ENCODE measurements at regions not wholly inside any gene's neighbourhood (a gene's known extent, or its start where the extent isn't known, plus 50 kb on each side); places are given as distances from the start of the nearest gene placed in this dataset.
"Not testable (repeated sequence)": the region's sequence is repeated elsewhere in the genome, so short reads cannot be mapped to it uniquely, and the experiment has no call there.

DNA sequence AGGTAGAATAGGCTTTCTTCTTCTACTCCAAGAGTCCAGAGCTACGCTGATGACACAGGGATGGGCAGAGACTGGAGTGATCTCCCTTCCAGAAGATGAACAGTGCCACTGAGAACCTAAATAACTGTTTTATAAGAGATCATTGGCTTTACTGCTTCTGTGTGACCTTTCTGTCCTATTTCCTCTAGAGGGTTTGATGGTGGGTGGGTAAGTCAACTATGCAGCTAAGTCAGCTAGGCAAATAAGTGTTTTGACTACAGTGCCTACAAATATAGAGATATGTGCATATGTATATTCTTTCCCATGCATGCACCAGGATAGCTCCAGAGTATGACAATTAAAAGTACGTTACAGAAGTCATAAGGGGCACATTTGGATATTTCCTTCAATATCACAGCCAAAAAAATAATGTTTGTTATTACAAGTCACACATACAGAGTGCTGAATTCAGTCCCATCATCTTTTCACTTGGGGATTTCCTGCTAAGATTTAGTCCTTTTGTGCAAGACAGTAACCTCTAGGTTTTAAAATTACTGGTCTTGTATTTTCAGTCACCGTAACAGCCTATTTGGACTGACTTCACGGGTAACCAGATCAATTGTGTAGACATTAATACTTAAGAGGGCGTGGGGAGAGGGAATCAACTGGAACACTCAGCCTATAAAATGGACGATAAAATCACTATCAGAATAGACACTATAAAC lies 412.6 kb upstream of the SOX5 start:
- Histone ChIP-seq H3K36me3 (ENCODE audit: control insufficient read depth, insufficient read depth, low read length) (no peaks in the 10 kb centered on the region), H3K9ac (ENCODE audit: low read depth, low read length) (no peak overlapping the region), H3K27me3 (ENCODE audit: control insufficient read depth, insufficient read depth, low read length) (no peaks in the 10 kb centered on the region), H3K4me1 (ENCODE audit: control insufficient read depth, insufficient read depth, low read length) (no peaks in the 10 kb centered on the region), H3K9me3 (ENCODE audit: control insufficient read depth, insufficient read depth, low read length) (no peaks in the 10 kb centered on the region), H3K4me3 (ENCODE audit: low read depth, low read length) (no peak overlapping the region)

DNA sequence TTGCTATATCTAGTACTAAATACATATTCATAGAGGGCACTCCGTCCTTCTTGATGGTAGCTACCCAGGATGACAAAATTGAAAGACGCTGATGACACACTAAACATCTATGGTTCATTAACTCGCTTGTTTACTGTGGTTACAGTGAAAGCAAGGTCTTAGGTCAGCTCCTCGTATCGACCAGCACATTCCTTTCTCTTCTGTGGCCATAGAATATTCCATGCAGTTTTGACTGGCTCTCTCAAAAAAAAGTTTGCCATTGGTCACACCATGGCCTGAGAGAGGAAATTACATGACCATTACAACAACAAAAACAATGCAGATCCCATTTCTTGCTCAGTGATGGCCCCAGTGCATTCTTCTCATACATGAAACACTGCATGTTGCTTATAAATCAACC lies 411.4 kb upstream of the SOX5 start:
- Histone ChIP-seq H3K4me1 (ENCODE audit: control insufficient read depth, insufficient read depth, low read length) (no peaks in the 10 kb centered on the region), H3K9ac (ENCODE audit: low read depth, low read length) (no peak overlapping the region), H3K36me3 (ENCODE audit: control insufficient read depth, insufficient read depth, low read length) (no peaks in the 10 kb centered on the region), H3K27me3 (ENCODE audit: control insufficient read depth, insufficient read depth, low read length) (no peaks in the 10 kb centered on the region), H3K4me3 (ENCODE audit: low read depth, low read length) (no peak overlapping the region), H3K9me3 (ENCODE audit: control insufficient read depth, insufficient read depth, low read length) (no peaks in the 10 kb centered on the region)

DNA sequence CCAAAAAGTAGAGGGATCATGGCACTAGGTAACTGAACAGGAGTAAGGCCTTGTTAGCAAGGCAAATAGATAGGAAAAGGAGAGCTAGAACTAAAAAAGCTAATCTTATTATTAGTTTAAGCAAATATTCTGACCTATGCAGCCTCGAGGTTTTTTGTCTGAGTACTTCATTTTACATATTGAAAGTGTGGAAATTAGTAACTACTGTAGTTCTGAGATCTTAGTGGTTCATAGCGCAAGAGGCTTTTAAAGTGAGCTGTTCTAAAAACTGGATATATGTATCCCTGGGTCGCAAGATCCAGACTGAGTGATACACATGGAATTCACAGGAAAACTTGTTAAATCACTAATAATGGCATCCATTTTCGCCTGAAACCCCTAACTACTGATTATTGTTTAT lies 411.0 kb upstream of the SOX5 start:
- Histone ChIP-seq H3K27me3 (ENCODE audit: control insufficient read depth, insufficient read depth, low read length) (no peaks in the 10 kb centered on the region), H3K9me3 (ENCODE audit: control insufficient read depth, insufficient read depth, low read length) (no peaks in the 10 kb centered on the region), H3K4me3 (ENCODE audit: low read depth, low read length) (no peak overlapping the region), H3K9ac (ENCODE audit: low read depth, low read length) (no peak overlapping the region), H3K4me1 (ENCODE audit: control insufficient read depth, insufficient read depth, low read length) (no peaks in the 10 kb centered on the region), H3K36me3 (ENCODE audit: control insufficient read depth, insufficient read depth, low read length) (no peaks in the 10 kb centered on the region)

DNA sequence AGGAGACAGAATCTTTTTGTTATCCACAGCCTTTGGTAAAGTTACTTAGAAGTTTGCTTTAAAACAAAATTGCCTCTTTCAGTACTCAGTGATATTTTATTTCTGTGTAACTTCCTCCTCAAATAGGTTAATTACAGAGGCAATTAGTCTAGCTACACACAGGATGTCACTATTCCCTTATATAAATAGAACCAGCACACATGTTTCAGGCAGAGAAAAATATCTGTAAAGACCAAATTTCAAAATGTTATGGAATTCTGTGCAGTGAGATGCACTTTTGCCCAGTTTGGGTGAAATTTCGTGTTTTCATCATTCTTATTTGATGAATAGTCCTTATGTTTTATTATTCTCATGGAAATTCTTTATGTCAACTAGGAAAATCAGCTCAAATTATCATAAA lies 410.6 kb upstream of the SOX5 start:
- Histone ChIP-seq H3K9me3 (ENCODE audit: control insufficient read depth, insufficient read depth, low read length) (no peaks in the 10 kb centered on the region), H3K4me3 (ENCODE audit: low read depth, low read length) (no peak overlapping the region), H3K27me3 (ENCODE audit: control insufficient read depth, insufficient read depth, low read length) (no peaks in the 10 kb centered on the region), H3K4me1 (ENCODE audit: control insufficient read depth, insufficient read depth, low read length) (no peaks in the 10 kb centered on the region), H3K9ac (ENCODE audit: low read depth, low read length) (no peak overlapping the region), H3K36me3 (ENCODE audit: control insufficient read depth, insufficient read depth, low read length) (no peaks in the 10 kb centered on the region)

DNA sequence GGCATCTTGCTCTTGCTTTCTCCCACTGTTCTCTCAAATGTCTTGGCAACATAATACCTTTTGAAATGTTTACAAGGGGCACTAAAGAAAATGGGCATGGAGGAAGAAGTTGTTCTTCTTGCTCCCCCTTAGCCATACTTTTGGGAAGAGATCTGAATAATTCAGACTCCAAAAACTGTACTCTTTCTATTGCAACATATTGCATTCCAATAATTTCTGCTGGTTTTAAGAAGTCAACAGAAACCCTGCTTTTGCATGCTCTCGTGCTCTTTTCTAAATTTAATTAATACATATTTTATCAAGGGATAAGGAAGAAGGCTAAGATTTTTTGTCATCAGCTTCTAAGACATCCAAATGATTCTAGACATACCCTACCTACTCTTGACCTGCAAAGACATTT lies 409.9 kb upstream of the SOX5 start:
- Histone ChIP-seq H3K4me3 (ENCODE audit: low read depth, low read length) (no peak overlapping the region), H3K4me1 (ENCODE audit: control insufficient read depth, insufficient read depth, low read length) (no peaks in the 10 kb centered on the region), H3K27me3 (ENCODE audit: control insufficient read depth, insufficient read depth, low read length) (no peaks in the 10 kb centered on the region), H3K36me3 (ENCODE audit: control insufficient read depth, insufficient read depth, low read length) (no peaks in the 10 kb centered on the region), H3K9ac (ENCODE audit: low read depth, low read length) (no peak overlapping the region), H3K9me3 (ENCODE audit: control insufficient read depth, insufficient read depth, low read length) (no peaks in the 10 kb centered on the region)

DNA sequence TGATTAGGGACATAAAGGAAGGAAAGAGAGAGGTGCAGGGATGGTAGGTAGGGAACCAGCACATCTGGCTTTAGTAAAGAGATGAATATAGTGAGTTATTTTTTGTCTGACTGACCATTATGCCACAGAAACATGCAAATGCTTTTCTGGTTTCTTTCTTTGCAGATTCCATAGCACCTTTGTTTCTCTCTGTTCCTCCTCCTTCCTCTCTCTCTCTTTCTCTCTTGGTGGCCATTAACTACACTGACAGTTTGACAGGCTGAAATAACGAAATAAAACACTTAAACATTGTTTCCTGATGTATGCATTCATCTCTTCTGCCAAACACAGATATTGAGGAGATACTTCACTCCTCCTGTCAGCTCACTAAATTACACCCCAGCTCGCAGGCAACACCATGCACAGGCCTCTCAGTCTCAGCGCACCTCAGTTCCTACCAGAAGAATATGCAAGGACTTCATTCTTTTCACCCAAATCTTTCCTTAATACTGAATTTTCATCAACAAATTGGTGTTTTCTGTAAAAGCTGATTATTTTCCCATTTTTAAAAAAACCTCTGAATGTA lies 406.9 kb upstream of the SOX5 start:
- no peak overlapping the region for H3K4me3 ChIP-seq (ENCODE audit: low read depth, low read length)
- no peaks in the 10 kb centered on the region for H3K9me3 ChIP-seq (ENCODE audit: control insufficient read depth, insufficient read depth, low read length)
- no peaks in the 10 kb centered on the region for H3K36me3 ChIP-seq (ENCODE audit: control insufficient read depth, insufficient read depth, low read length)
- H3K27me3 ChIP-seq (ENCODE audit: control insufficient read depth, insufficient read depth, low read length): no peaks in the 10 kb centered on the region
- no peaks in the 10 kb centered on the region for H3K4me1 ChIP-seq (ENCODE audit: control insufficient read depth, insufficient read depth, low read length)
- no peak overlapping the region for H3K9ac ChIP-seq (ENCODE audit: low read depth, low read length)

DNA sequence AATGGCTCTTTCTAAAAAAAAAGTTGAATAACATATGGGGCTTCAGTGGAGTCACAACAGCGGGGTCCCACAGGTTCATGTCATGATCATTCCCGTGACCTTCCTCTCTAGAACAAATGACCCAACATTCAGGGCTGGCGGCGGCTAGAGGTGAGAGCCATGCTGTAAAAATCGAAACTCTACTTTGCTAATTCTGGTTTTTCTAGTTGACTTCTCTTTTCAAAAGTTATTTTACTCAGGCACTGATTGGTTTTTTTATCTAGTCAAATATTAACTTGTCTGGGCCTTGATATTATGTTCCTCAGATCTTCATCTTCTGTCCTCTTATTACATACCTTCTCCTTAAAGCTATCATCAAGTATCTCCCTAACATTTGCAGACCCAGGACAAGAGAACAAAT lies 402.9 kb upstream of the SOX5 start:
- no peaks in the 10 kb centered on the region for H3K27me3 ChIP-seq (ENCODE audit: control insufficient read depth, insufficient read depth, low read length)
- no peaks in the 10 kb centered on the region for H3K9me3 ChIP-seq (ENCODE audit: control insufficient read depth, insufficient read depth, low read length)
- H3K36me3 ChIP-seq (ENCODE audit: control insufficient read depth, insufficient read depth, low read length): no peaks in the 10 kb centered on the region
- no peak overlapping the region for H3K4me3 ChIP-seq (ENCODE audit: low read depth, low read length)
- H3K4me1 ChIP-seq (ENCODE audit: control insufficient read depth, insufficient read depth, low read length): no peaks in the 10 kb centered on the region
- H3K9ac ChIP-seq (ENCODE audit: low read depth, low read length): no peak overlapping the region

DNA sequence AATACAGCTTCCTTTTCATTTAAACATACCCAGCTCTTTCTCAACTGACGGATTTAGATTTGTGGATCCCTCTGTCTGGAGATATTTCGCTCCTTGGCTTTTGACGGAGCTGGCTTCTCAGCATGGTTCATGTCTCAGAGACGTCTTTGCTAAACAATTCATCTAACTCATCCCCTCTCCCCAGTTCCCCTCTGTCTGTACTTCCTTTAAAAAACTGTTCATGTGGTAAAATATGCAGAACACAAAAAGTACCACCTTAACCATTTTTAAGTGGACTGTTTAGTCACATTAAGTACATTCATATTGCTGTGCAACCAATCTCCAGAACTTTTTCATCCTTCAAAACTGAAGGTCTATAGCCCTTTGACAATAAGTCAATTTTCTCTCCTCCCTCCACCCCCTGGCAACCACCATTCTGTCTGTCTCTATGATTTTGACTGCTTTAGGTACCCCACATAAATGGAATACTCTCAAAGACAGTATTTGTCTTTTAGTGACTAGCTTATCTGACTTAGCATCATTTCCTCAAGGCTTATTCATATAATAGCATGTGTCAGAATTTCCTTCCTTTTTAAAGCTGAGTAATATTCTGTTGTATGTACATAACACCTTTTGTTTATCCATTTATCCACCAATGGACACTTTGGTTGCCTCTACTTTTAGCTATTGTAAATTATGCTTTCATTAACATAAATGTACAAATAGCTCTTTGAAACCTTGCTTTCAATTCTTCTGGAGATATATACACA lies 399.8 kb upstream of the SOX5 start:
- no peak overlapping the region for H3K4me3 ChIP-seq (ENCODE audit: low read depth, low read length)
- no peaks in the 10 kb centered on the region for H3K4me1 ChIP-seq (ENCODE audit: control insufficient read depth, insufficient read depth, low read length)
- H3K9ac ChIP-seq (ENCODE audit: low read depth, low read length): no peak overlapping the region
- no peaks in the 10 kb centered on the region for H3K9me3 ChIP-seq (ENCODE audit: control insufficient read depth, insufficient read depth, low read length)
- no peaks in the 10 kb centered on the region for H3K27me3 ChIP-seq (ENCODE audit: control insufficient read depth, insufficient read depth, low read length)
- H3K36me3 ChIP-seq (ENCODE audit: control insufficient read depth, insufficient read depth, low read length): no peaks in the 10 kb centered on the region

DNA sequence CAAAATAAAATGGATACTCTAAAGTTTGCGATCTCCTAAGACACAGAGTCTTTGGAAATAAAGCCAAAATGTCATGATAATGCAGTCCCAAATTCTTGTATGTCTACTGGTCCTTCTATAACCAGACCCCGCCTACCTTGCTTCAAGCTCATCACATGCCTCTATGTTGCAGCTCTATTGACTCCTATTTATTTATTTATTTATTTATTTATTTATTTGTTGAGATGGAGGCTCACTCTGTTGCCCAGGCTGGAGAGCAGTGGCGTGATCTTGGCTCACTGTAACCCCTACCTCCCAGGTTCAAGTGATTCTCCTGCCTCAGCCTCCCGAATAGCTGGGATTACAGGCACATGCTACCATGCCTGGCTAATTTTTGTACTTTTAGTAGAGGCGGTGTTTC lies 398.7 kb upstream of the SOX5 start:
- not testable (repeated sequence) for H3K9me3 ChIP-seq (ENCODE audit: control insufficient read depth, insufficient read depth, low read length); H3K4me3 ChIP-seq (ENCODE audit: low read depth, low read length); H3K36me3 ChIP-seq (ENCODE audit: control insufficient read depth, insufficient read depth, low read length); H3K9ac ChIP-seq (ENCODE audit: low read depth, low read length); H3K27me3 ChIP-seq (ENCODE audit: control insufficient read depth, insufficient read depth, low read length); H3K4me1 ChIP-seq (ENCODE audit: control insufficient read depth, insufficient read depth, low read length)

DNA sequence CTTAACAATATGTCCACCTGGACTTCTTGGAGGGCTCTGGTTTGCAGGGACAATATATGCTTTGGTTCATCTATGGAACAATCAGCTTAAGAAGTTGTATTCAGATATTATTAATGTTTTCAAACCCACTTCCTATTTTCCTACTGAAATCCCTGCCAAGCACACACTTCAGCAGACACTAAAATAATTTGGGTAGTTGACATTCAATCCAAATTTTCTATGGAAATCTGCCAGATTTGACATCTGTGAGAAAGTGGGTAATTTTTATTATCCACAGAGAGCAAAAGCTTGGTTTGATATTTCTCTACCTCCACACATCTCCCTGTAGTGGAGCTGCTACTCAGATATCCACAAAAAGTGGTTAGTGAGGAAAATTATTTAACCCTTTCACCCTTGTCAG lies 378.8 kb upstream of the SOX5 start:
- H3K36me3 ChIP-seq (ENCODE audit: control insufficient read depth, insufficient read depth, low read length): no peaks in the 10 kb centered on the region
- H3K27me3 ChIP-seq (ENCODE audit: control insufficient read depth, insufficient read depth, low read length): no peaks in the 10 kb centered on the region
- H3K9me3 ChIP-seq (ENCODE audit: control insufficient read depth, insufficient read depth, low read length): no peaks in the 10 kb centered on the region
- H3K4me1 ChIP-seq (ENCODE audit: control insufficient read depth, insufficient read depth, low read length): no peaks in the 10 kb centered on the region
- no peak overlapping the region for H3K9ac ChIP-seq (ENCODE audit: low read depth, low read length)
- H3K4me3 ChIP-seq (ENCODE audit: low read depth, low read length): no peak overlapping the region

DNA sequence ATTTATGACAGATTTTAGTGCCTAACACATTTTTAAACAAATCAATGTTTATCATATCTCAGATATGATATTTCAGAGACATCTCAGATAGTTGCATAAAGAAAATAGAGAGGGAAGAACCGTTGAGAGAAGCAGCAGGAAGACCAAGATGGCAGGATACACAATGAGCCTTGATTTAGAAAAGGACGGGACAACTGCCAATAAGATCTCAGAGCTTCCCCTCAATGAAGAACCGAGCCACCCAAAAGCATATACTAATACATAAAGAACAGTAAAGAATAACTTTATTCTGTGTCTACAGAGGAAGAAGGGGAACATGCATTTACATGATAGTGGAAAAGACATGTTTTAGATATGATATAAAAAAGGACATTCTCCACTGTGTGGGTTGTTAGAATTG lies 375.9 kb upstream of the SOX5 start:
- Histone ChIP-seq H3K9ac (ENCODE audit: low read depth, low read length) (no peak overlapping the region), H3K9me3 (ENCODE audit: control insufficient read depth, insufficient read depth, low read length) (no peaks in the 10 kb centered on the region)

DNA sequence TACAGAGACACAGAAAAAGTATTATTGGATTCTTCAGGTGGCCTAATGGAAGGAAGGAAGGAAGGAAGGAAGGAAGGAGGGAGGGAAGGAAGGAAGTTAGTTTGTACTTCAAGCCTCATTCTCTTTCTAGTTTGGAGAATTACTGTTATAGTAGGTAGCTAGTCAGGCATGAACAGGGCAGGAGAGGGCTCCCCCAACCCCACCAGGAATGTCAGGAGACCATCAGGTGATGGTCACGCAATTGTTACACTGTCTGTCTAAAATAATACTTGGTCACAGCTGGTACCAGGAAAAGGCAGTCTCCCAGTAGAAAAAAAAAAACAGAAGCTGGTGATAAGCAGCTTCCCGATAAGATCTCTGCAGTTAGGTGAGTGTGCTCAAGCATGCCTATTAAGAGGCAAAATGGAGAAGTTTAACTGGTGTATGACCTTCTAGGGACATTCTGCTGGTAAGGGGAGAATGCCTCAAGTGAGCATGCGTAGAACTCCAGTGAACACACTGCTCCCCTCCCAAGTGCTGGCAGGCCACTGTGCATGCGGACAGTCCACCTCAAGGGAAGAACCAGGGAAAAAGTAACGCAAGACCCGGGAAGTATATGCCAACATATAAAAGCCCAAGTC lies 358.4 kb upstream of the SOX5 start:
- H3K9ac ChIP-seq (ENCODE audit: low read depth, low read length): no peak overlapping the region
- H3K36me3 ChIP-seq (ENCODE audit: control insufficient read depth, insufficient read depth, low read length): no peaks in the 10 kb centered on the region
- H3K4me1 ChIP-seq (ENCODE audit: control insufficient read depth, insufficient read depth, low read length): peaks cover 7% of the 10 kb centered on the region
- H3K9me3 ChIP-seq (ENCODE audit: control insufficient read depth, insufficient read depth, low read length): no peaks in the 10 kb centered on the region
- H3K4me3 ChIP-seq (ENCODE audit: low read depth, low read length): no peak overlapping the region
- no peaks in the 10 kb centered on the region for H3K27me3 ChIP-seq (ENCODE audit: control insufficient read depth, insufficient read depth, low read length)

More for the DNA sequence above, 375.9 kb upstream of the SOX5 start:
- no peaks in the 10 kb centered on the region for H3K4me1 ChIP-seq (ENCODE audit: control insufficient read depth, insufficient read depth, low read length)
- H3K4me3 ChIP-seq (ENCODE audit: low read depth, low read length): no peak overlapping the region
- no peaks in the 10 kb centered on the region for H3K27me3 ChIP-seq (ENCODE audit: control insufficient read depth, insufficient read depth, low read length)
- H3K36me3 ChIP-seq (ENCODE audit: control insufficient read depth, insufficient read depth, low read length): no peaks in the 10 kb centered on the region
